HepG2 (cell line): ENCODE measurements at regions not wholly inside any gene's neighbourhood (a gene's known extent, or its start where the extent isn't known, plus 50 kb on each side); places are given as distances from the start of the nearest gene placed in this dataset.

Experiments
- ATAC-seq: fragments of 200-7000 bp; cut with Tn5 transposase; 3 replicates; pipeline ENCODE4 v1.9.1; 2020; ENCODE audit warnings: mild to moderate bottlenecking, moderate library complexity
- BruUV-seq: library from RNA; stranded (reverse); fragments of 400-500 nt; replicated peaks from 2 replicates; lab custom pipeline; 2021; lab: Mats Ljungman, UMichigan
- CTCF ChIA-PET: fragments of 300-600 bp; formaldehyde crosslinking; extraction: SDS; loops from one replicate; lab custom pipeline; 2021; ENCODE audit warnings: low total read pairs, inconsistent platforms, low intra/inter-chr PET ratio; lab: Yijun Ruan, JAX
- POLR2A ChIA-PET: fragments of 350-600 bp; sonication (Branson Sonifier 250); formaldehyde crosslinking; loops from one replicate; lab custom pipeline; 2020; ENCODE audit warnings: antibody characterized with exemption, inconsistent platforms; lab: Yijun Ruan, JAX
- DNase-seq: peaks from one replicate; pipeline ENCODE4 v3.0.0-alpha.2; 2015; ENCODE audit warnings: low spot score
- FAIRE-seq: peaks from 3 replicates; lab custom pipeline; 2011; peaks lifted over from hg19 to GRCh38; lab: Jason Lieb, UNC
- H2AFZ ChIP-seq: one replicate; pipeline ENCODE4 v1.6.1; 2011; ENCODE audit warnings: low read length, inconsistent platforms
- H3K27ac ChIP-seq: fragments of 300-600 bp; 3 replicates; pipeline ENCODE4 v1.8.0; 2011; ENCODE audit warnings: mixed run types, mild to moderate bottlenecking, mixed read lengths, low read length, inconsistent platforms; ENCODE audit not compliant: insufficient read depth; ENCODE audit errors: extremely low read length
- H3K27me3 ChIP-seq, 2 experiments: fragments of 200-600 bp in 1 of 2; 2 replicates in 1 of 2; 3 replicates in 1 of 2; pipeline versions ENCODE4 v1.6.0 to v1.8.0; 2011; ENCODE audit warnings: low read length in 2 of 2, mild to moderate bottlenecking in 2 of 2, moderate library complexity in 2 of 2, inconsistent platforms in 1 of 2; ENCODE audit not compliant: insufficient read depth in 2 of 2, control insufficient read depth in 1 of 2
- H3K36me3 ChIP-seq, 2 experiments: fragments of 200-600 bp in 1 of 2; replicated peaks in 1 of 2; 2 replicates in 1 of 2; 3 replicates in 1 of 2; pipeline versions ENCODE4 v1.5.1 to v1.8.0; 2011; ENCODE audit warnings: low read length in 2 of 2, inconsistent platforms in 1 of 2; ENCODE audit not compliant: insufficient read depth in 2 of 2, control insufficient read depth in 1 of 2
- H3K4me1 ChIP-seq: 2 replicates; pipeline ENCODE4 v1.5.1; 2012; ENCODE audit warnings: low read length, inconsistent platforms; ENCODE audit not compliant: insufficient read depth
- H3K4me2 ChIP-seq: 2 replicates; pipeline ENCODE4 v1.6.0; 2011; ENCODE audit warnings: low read depth, low read length, inconsistent platforms
- H3K4me3 ChIP-seq, 3 experiments: fragments of 200-600 bp in 1 of 3; sonication (generic), shearing (Covaris generic) in 1 of 3; replicated peaks in 1 of 3; 2 replicates each; pipeline ENCODE4 v1.5.1; 2011 to 2016; ENCODE audit warnings: low read length in 3 of 3, inconsistent platforms in 2 of 3, low read depth in 2 of 3, mild to moderate bottlenecking in 2 of 3, control low read depth in 1 of 3, mixed read lengths in 1 of 3; ENCODE audit not compliant: insufficient read depth in 1 of 3
- H3K79me2 ChIP-seq: one replicate; pipeline ENCODE4 v1.6.1; 2011; ENCODE audit warnings: low read length, inconsistent platforms; ENCODE audit not compliant: insufficient read depth
- H3K9ac ChIP-seq: 2 replicates; pipeline ENCODE4 v1.6.0; 2011; ENCODE audit warnings: mild to moderate bottlenecking, low read depth, low read length, inconsistent platforms; ENCODE audit not compliant: insufficient read depth
- H3K9me3 ChIP-seq: 2 replicates; pipeline ENCODE4 v1.5.1; 2012; ENCODE audit warnings: mild to moderate bottlenecking, low read length
- H4K20me1 ChIP-seq: 2 replicates; pipeline ENCODE4 v1.6.0; 2011; ENCODE audit warnings: inconsistent platforms, mild to moderate bottlenecking, low read length, moderate library complexity; ENCODE audit not compliant: insufficient read depth
- NFE2 ChIP-seq: sonication (generic); formaldehyde crosslinking; IDR thresholded peaks from 2 replicates; pipeline ENCODE4 v1.4.0; 2020; ENCODE audit warnings: missing genetic modification reagents
- NR2F2 ChIP-seq: IDR thresholded peaks from 2 replicates; pipeline ENCODE4 v1.6.1; 2012; ENCODE audit warnings: low read depth, inconsistent platforms, borderline replicate concordance
- NR2F6 ChIP-seq, 2 experiments: IDR thresholded peaks; 2 replicates each; pipeline ENCODE4 v1.6.1; 2016; ENCODE audit warnings: antibody characterized with exemption in 1 of 2, mild to moderate bottlenecking in 1 of 2
- POLR2AphosphoS2 ChIP-seq: IDR thresholded peaks from 2 replicates; pipeline ENCODE4 v1.6.1; 2011; ENCODE audit warnings: low read depth, low read length, improper control_type of control experiment
- PTBP1 ChIP-seq: fragments of 200-400 bp; formaldehyde crosslinking; IDR thresholded peaks from 2 replicates; pipeline ENCODE4 v1.6.1; 2018; ENCODE audit warnings: low read length, low read depth; ENCODE audit not compliant: poor library complexity, severe bottlenecking
- RXRB ChIP-seq: IDR thresholded peaks from 2 replicates; pipeline ENCODE4 v1.6.1; 2016; ENCODE audit warnings: borderline replicate concordance, missing genetic modification reagents, missing compliant biosample characterization
- THAP9 ChIP-seq: sonication (generic); formaldehyde crosslinking; IDR thresholded peaks from 2 replicates; pipeline ENCODE4; 2020; ENCODE audit warnings: missing genetic modification reagents, mild to moderate bottlenecking, borderline replicate concordance
- ZFP91 ChIP-seq: sonication (generic); formaldehyde crosslinking; IDR thresholded peaks from 2 replicates; pipeline ENCODE4 v1.9.0; 2022; ENCODE audit warnings: missing genetic modification reagents, mild to moderate bottlenecking, borderline replicate concordance
- ZNF207 ChIP-seq: fragments of 450-650 bp; IDR thresholded peaks from 2 replicates; pipeline ENCODE4 v1.6.1; 2016; ENCODE audit warnings: antibody characterized with exemption, borderline replicate concordance
- ZNF773 ChIP-seq: sonication (generic); formaldehyde crosslinking; IDR thresholded peaks from 2 replicates; pipeline ENCODE4 v1.4.0; 2020; ENCODE audit warnings: missing genetic modification reagents, borderline replicate concordance
- WGBS: methylation state at CpG from one replicate; pipeline ENCODE4 v1.1.6; 2017; ENCODE audit warnings: low lambda C conversion rate; 5-methylcytosine and 5-hydroxymethylcytosine counted together
- in situ Hi-C: cut with HindIII; loops from 2 replicates; pipeline ENCODE4 v1.10.0; 2017; ENCODE audit warnings: low pct_unique_long_range_greater_than_20kb; ENCODE audit not compliant: extremely low pct_ligation_motif_present
- intact Hi-C: fragments of 100-400 bp; cut with micrococcal nuclease; formaldehyde crosslinking; loops from one replicate; pipeline ENCODE4 v1.10.0; 2022; ENCODE audit not compliant: unreplicated experiment
- TF ChIP-seq, protein P1 (sequence below): IDR thresholded peaks from 2 replicates; pipeline ENCODE4 v1.6.1; 2016; ENCODE audit warnings: mild to moderate bottlenecking, missing biosample characterization, missing genetic modification reagents

- DNase-seq (no peak), ATAC-seq (no peak), FAIRE-seq (no peak)
- no peaks in the 10 kb centered on the region for H3K27me3 ChIP-seq
- no peak overlapping the region for H3K27ac ChIP-seq
- no peak for TF ChIP-seq POLR2AphosphoS2
- H2AFZ ChIP-seq = no peak overlapping the region
- no peaks in the 10 kb centered on the region for H3K79me2 ChIP-seq
- H3K4me2 ChIP-seq = no peak overlapping the region
- no peak overlapping the region for H3K4me3 ChIP-seq
- POLR2A ChIA-PET = no interaction called here
- intact Hi-C loops = loop anchor here (1.0 kb wide), 1 partner anchor 29 kb away; no protein-coding TSS in a partner anchor
- in situ Hi-C loops = no loop called here
- 31% methylated on average over 2 of the region's 2 CpGs for WGBS
- no peaks in the 10 kb centered on the region for H3K36me3 ChIP-seq
- no peaks in the 10 kb centered on the region for H3K9me3 ChIP-seq
- no peaks in the 10 kb centered on the region for H3K4me1 ChIP-seq
- CTCF ChIA-PET = no interaction called here
- BruUV-seq = no TSS peak
- H3K9ac ChIP-seq = no peak overlapping the region
- no peaks in the 10 kb centered on the region for H4K20me1 ChIP-seq
Observed at GRCh38 chr18:37709740-37710139, 144.1 kb upstream of the CELF4 start.

DNA sequence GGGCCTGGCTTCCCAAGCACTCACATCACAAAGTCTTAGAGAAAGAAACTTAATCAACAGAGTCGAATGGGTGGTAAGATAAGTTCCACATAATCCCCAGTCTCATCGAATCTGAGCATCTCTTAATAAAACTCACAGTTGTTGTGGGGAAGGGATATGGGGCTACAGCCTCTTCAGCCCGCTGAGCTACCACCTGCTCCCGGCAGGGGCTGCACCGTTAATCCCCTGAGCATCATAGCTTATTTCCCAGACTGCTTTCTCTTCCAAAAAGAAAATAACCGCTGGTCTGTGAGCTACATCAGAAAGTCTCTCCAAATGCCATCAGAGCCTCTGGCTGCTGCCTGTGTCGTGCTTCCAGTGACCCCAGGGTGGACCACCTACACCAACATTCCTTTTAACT lies 139.4 kb upstream of the CELF4 start:
- WGBS = 6% methylated on average over 3 of the region's 7 CpGs
- TF ChIP-seq, protein P1, sequence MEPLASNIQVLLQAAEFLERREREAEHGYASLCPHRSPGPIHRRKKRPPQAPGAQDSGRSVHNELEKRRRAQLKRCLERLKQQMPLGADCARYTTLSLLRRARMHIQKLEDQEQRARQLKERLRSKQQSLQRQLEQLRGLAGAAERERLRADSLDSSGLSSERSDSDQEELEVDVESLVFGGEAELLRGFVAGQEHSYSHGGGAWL (CRISPR knock-in tag) = no peak
- TF ChIP-seq NFE2 (CRISPR knock-in tag) (no peak), ZFP91 (CRISPR knock-in tag) (no peak), ZNF207 (no peak), THAP9 (CRISPR knock-in tag) (no peak), NR2F2 (no peak), RXRB (no peak), NR2F6 (IDR thresholded peaks at IDR 0.05) (no peak), NR2F6 (CRISPR knock-in tag; IDR thresholded peaks at IDR 0.05) (no peak), PTBP1 (no peak), ZNF773 (CRISPR knock-in tag) (no peak)

More for the DNA sequence above, 139.4 kb upstream of the CELF4 start:
- Histone ChIP-seq H3K9ac (no peak overlapping the region), H3K4me2 (no peak overlapping the region), H3K4me1 (no peaks in the 10 kb centered on the region), H3K4me3 (no peak overlapping the region), H4K20me1 (no peaks in the 10 kb centered on the region), H3K27me3 (no peaks in the 10 kb centered on the region), H3K36me3 (no peaks in the 10 kb centered on the region), H2AFZ (no peak overlapping the region), H3K9me3 (no peaks in the 10 kb centered on the region), H3K79me2 (no peaks in the 10 kb centered on the region), H3K27ac (no peak overlapping the region)
- FAIRE-seq = no peak
- intact Hi-C loops = no loop called here
- in situ Hi-C loops = no loop called here
- no TSS peak for BruUV-seq
- no peak for DNase-seq
- POLR2A ChIA-PET = no interaction called here
- ATAC-seq = no peak
- CTCF ChIA-PET = no interaction called here
